Lower leg skin (tissue), 3 donors: ENCODE measurements at regions not wholly inside any gene's neighbourhood (a gene's known extent, or its start where the extent isn't known, plus 50 kb on each side); places are given as distances from the start of the nearest gene placed in this dataset.

Source experiments
- CTCF ChIP-seq, 3 donors: fragments of 450-650 bp; IDR thresholded peaks; one replicate each; pipeline ENCODE4 v1.5.1; 2016; ENCODE audit warnings: antibody characterized with exemption in 3 of 3, mild to moderate bottlenecking in 3 of 3, moderate library complexity in 2 of 3
- POLR2A ChIP-seq, 2 donors: fragments of 450-650 bp; IDR thresholded peaks; one replicate each; pipeline ENCODE4 v1.6.1; 2016 to 2017; ENCODE audit warnings: antibody characterized with exemption in 2 of 2, mild to moderate bottlenecking in 1 of 2, moderate library complexity in 1 of 2

GRCh38 chr6:21518317-21518716, 75.2 kb upstream of the SOX4 start:
- TF ChIP-seq CTCF (IDR thresholded peaks at IDR 0.05) (no peak), POLR2A (IDR thresholded peaks at IDR 0.05) (no peak)
